ENCODE measurements at regions not wholly inside any gene's neighbourhood (a gene's known extent, or its start where the extent isn't known, plus 50 kb on each side); places are given as distances from the start of the nearest gene placed in this dataset.

DNA sequence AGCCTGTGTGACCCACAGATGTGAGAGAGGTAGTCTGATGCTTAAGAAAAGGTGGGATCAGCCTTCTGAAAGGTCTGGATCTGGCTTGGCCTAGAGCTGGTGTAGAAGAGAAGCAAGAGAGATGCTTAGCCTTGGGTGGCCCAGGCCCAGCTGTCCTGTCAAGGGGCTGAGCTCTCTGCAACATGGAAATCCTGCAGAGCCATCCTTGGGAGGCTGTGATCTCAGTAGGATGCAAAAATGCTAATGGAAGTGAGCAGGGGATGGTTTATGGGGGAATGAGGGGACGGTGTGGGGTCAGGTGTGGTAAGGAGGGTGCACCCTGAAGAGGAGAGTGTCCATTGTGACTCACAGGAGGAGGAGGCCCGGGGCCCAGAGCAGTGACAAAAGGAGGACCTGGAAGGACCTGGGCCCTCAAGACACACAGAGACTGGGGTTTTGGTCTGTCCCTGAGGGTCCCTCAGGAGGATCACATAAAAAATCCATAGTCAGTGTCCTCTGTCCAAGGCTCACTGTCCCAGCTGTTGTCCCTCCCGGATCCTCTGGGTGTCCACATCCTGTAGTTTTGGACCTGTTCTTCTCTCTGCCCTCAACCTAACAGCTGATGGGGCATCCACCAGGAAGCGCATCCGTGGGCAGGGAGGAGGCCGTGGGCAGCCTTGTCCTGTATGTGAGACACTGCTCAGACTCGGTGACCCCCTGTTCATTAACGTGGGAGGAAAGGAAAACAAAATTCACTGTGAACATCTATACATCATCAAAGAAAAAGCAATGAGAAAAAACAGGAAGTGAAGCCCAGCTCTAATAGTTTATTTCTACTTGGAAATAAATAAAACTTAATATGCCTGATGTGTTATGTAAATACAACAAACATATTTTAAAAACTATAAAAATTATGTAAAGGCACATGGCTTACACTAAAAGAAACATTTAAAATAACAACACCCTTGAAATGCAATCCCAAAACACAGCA is 129.8 kb downstream of the ZNF280B start:
- Histone ChIP-seq H3K23ac (ENCODE audit: insufficient read length, low read depth, low read length) (no peak overlapping the region), H4K91ac (ENCODE audit: insufficient read length, low read depth, low read length) (no peak overlapping the region), H2BK120ac (ENCODE audit: low read depth, low read length, poor library complexity, severe bottlenecking) (no peak overlapping the region), H2BK20ac (ENCODE audit: low read depth, low read length, poor library complexity, severe bottlenecking) (no peak overlapping the region), H3K56ac (ENCODE audit: insufficient read length, low read depth, low read length) (no peak overlapping the region), H4K20me1 (ENCODE audit: control insufficient read depth, insufficient read depth, insufficient read length) (no peaks in the 10 kb centered on the region), H3K79me1 (ENCODE audit: insufficient read depth, low read depth, low read length, poor library complexity, severe bottlenecking) (no peaks in the 10 kb centered on the region), H2BK15ac (ENCODE audit: low read depth, low read length) (no peak overlapping the region), H3K23me2 (ENCODE audit: insufficient read length, low read depth, low read length, poor library complexity, severe bottlenecking) (no peaks in the 10 kb centered on the region), H3K9ac (ENCODE audit: extremely low read depth, insufficient read length, low read length) (no peak overlapping the region), H3K4me2 (ENCODE audit: insufficient read depth, insufficient read length, low read length) (no peak overlapping the region), H3T11ph (ENCODE audit: low read length) (no peak overlapping the region), H2AK5ac (ENCODE audit: insufficient read length, low read length) (no peak overlapping the region), H3K18ac (ENCODE audit: insufficient read length, low read depth, low read length) (no peak overlapping the region), H2BK12ac (ENCODE audit: insufficient read length, low read depth, low read length) (no peak overlapping the region), H4K8ac (replicated peaks; ENCODE audit: insufficient read length, low read depth, low read length) (no peak overlapping the region), H3K27ac (ENCODE audit: insufficient read length, low read depth, low read length) (no peak overlapping the region), H2AFZ (ENCODE audit: low read length) (no peak overlapping the region), H3K27me3 (ENCODE audit: insufficient read depth, low read length) (peaks cover 72% of the 10 kb centered on the region), H3K14ac (ENCODE audit: insufficient read depth, low read length) (no peak overlapping the region), H4K5ac (ENCODE audit: insufficient read length, low read depth, low read length) (no peak overlapping the region), H3K9me3 (ENCODE audit: control insufficient read depth, low read depth, low read length) (no peaks in the 10 kb centered on the region), H3K79me2 (ENCODE audit: insufficient read depth, low read length) (no peaks in the 10 kb centered on the region), H3K4ac (ENCODE audit: low read depth, low read length) (no peak overlapping the region), H2BK5ac (ENCODE audit: insufficient read length, low read length) (no peak overlapping the region), H3K4me1 (ENCODE audit: insufficient read depth, low read length) (no peaks in the 10 kb centered on the region)
- TF ChIP-seq, protein P1, sequence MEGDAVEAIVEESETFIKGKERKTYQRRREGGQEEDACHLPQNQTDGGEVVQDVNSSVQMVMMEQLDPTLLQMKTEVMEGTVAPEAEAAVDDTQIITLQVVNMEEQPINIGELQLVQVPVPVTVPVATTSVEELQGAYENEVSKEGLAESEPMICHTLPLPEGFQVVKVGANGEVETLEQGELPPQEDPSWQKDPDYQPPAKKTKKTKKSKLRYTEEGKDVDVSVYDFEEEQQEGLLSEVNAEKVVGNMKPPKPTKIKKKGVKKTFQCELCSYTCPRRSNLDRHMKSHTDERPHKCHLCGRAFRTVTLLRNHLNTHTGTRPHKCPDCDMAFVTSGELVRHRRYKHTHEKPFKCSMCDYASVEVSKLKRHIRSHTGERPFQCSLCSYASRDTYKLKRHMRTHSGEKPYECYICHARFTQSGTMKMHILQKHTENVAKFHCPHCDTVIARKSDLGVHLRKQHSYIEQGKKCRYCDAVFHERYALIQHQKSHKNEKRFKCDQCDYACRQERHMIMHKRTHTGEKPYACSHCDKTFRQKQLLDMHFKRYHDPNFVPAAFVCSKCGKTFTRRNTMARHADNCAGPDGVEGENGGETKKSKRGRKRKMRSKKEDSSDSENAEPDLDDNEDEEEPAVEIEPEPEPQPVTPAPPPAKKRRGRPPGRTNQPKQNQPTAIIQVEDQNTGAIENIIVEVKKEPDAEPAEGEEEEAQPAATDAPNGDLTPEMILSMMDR (conservative IDR thresholded peaks at IDR 0.05): no peak
- Mint-ChIP-seq H3K27me3 (ENCODE audit: low read depth) (peaks cover 100% of the 10 kb centered on the region), H3K4me3 (no peak overlapping the region), H3K9me3 (no peaks in the 10 kb centered on the region; a peak in 1 of 5 replicates), H3K36me3 (ENCODE audit: insufficient read depth in 1 of 3, low read depth in 3 of 3) (no peaks in the 10 kb centered on the region), H3K4me1 (peaks cover 0 to 9% of the 10 kb centered on the region in 2 experiments; a peak in 2 of 4 replicates), H3K27ac (no peak overlapping the region)
- WGBS (ENCODE audit: extremely low coverage, insufficient read length, low lambda C conversion rate): no CpG with 5 or more reads among the region's 8 CpGs
- no peak for DNase-seq
